Hindlimb muscle (tissue), 1 donor: ENCODE measurements at regions not wholly inside any gene's neighbourhood (a gene's known extent, or its start where the extent isn't known, plus 50 kb on each side); places are given as distances from the start of the nearest gene placed in this dataset.

ENCODE experiments used
- DNase-seq: peaks from one replicate; pipeline ENCODE4 v3.0.0-alpha.2; 2013

DNA sequence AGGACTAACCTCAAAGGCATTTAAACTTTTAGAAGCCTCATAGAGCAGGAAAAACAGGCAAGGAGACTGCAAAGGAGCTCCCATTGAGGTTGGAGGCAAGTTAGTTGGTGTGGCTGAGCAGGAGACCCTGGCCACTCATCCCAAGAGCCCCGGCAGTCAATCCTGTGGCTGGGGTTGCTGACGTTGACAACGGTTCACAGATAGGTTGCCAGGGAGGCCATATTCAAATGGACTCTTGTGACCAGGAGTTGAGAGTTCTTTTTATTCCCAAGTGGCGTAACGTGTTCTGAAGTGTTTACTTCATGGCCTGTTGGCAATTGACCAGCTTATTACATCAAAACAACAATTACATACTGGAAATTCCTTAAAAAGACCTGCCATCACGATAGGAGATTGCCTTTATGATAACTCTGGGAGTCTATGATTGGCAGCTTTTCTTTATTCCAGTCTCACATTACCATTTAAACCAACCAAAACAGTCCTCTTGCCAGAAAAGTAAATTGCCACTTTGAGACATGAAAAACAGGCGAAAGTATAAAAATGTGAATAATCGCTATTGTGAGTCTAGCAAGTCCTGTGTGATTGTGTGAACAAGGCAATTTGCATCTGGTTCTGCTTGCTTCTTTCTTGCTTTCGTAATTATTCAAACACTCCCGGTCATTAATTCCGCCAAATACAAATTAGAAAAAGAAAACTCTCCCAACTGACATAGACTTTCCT, 394.9 kb downstream of the MED10 start:
- no peak for DNase-seq

GRCh38 chr5:5981562-5981961, 396.8 kb downstream of the MED10 start:
- no peak for DNase-seq

- no peak for DNase-seq
Measured at GRCh38 chr5:5980538-5980895, 397.8 kb downstream of the MED10 start.

DNA sequence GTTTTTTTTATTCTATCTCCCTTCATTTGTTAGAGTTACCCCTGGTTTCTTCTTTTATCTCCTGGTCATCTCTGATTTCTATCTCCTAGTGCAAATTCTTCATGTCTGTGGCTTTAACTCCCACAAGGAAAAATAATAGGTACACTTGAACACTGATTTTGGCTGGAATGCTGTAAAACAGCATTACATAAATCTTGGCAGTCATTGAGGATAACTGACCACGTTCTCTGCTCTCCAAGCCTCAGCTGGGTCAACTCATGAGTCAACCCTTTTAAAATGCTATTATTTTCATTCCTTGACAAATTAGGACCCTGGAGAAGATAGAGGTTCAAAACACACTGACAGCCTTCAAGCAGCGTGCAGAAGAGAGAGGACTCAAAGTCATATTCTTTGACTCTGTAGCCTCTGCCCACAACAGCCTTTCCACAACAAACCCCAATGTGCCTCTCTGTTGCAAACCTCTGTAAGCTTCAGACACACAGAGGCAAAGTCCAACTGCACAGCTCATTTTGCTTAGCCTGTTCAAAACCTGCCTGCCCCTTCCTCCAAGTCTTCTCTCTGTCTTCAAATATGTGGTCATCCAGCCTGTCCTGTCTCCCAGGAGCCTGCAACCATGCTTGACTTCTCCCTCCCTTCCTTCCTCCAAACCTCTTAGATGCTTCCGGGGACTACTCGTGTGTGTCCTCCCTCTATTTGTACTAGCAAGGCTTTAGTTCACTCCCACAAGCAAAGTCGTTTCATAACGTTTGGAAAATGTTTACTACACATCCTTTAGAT, 398.4 kb downstream of the MED10 start:
- no peak for DNase-seq

- DNase-seq = no peak
Measured at GRCh38 chr5:5979377-5979760, 399.0 kb downstream of the MED10 start.

DNA sequence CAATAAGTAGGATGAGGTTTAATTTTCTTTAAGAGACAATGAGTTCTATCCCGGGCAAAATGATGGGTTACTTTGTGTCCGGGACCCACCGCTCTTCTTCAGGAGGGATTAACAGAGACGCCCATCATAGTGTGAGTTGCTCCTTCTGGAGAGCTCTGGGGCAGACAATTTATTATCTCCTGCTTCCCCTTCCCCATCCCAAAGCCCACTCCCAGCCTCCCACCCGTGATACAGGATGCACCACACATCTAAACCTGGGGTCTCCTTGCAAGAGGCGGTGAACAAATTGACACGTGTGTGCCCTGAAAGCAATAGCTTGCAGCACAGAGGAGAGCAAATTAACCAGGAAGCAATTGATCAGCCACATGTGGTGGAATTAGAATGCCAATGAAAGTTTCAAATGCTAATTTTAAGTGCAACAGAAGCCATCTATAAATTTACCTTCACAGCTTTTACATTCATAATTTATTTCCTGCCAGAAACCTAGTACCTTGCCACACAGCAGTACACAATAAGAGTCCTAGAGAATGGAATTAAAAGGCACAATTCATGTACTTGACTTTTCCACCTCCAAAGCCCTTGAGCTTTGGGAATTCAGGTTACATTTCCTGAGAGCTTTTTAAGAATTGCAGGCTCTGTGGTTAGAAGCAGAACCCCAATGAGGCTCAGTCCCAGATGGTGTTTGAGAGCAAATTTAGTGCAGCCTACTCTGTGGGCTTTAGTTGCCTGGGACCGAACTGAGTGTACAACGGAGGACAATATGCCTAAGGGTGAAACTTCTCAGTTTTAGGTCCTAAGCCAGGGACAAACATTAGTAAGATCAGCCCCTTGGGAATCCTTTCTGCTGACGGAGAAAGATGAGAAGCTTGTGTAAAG, 399.6 kb downstream of the MED10 start:
- no peak for DNase-seq

DNA sequence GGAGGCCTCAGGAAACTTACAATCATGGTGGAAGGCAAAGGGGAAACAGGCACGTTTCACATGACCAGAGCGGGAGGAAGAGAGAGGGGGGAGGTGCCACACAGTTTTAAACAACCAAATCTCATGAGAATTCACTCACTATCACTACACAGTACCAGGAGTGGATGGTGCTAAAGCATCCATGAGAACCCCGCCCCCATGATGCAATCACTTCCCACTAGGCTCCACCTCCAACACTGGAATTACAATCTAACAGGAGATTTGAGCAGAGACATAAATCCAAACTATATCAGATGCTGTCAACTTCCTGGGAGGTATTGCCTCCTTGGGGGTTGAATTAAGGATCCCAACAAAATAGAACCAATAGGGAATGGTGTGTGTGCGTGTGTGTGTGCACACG, 407.1 kb downstream of the MED10 start:
- DNase-seq = no peak

DNA sequence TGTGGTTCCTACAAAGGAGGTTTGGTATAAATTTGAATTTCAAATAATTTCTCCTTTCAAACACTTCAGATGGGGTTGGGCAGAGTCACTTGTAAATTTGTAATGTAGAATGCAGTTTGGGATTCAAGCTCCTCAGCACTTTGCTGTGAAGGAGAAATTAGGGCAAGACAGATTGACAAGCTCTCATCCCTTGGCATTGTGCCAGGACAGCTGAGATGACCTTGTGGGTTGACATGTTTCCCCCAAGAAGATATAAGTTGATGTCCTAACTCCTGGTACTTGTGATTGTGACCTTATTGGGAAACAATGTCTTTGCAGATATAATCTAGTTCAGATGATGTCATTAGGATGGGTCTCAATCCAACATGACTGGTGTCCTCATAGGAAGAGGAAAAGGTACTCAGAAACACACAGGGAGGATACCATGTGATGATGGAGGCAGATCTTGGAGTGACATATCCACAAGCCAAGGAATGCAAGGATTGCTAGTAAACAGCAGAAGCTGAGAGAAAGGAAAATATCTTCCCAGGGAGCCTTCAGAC, 408.3 kb downstream of the MED10 start:
- DNase-seq = no peak

DNA sequence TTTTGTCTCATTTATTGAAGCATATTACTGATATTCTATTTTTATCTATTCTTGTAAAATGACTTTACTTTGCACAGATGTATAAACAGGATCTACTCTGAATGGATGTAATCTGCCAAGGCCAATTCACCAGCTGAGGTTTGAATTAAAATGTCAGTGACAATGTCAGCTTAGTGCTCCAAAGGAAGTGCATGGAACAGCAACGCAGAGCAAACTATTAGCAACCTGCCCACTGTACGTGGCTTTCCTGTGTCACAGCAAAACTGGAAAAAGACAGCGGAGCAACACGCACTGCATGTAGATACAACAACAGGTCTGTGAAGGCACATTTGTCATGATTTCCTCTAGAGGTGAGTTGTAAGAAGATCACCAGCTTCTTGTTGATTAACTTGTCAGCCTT, 409.4 kb downstream of the MED10 start:
- no peak for DNase-seq

GRCh38 chr5:5967944-5968343, 410.4 kb downstream of the MED10 start:
- no peak for DNase-seq

DNA sequence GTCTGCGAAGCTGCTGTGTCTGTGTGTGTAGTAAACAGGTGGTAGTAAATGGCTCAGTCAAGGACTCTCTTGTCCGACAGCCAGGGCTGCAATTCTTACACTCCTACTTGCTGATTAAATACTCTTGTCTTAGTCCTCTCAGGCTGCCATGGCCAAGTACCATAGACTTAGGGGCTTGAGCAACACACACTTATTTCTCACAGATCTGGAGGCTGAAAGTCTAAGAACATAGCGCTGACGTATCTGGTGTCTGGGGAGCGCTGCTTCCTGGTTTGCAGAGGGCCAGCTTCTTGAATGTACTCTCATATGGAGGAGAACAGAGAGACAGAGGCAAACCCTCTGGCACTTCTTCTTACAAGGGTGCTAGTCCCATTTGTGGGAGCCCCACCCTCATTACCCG, 411.0 kb downstream of the MED10 start:
- no peak for DNase-seq

DNA sequence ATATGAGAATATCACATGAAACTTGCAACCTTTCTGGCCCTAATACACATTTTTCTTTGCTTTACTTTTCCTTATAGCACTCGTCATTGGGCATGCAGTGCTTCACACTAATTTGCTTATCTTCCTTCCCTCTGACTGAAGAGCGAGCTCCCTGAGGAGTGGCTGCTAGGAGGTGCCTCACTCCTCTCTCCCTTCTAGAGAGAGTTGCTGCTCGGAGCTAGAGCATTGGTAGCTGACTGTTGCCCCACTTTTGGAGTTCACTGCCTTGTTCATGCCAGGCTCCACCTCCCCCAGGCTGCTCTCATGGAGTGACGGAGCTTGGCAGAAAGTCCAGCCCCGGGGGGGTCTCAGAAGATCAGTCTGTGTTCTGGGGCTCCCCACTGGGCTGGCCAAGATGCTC, 413.2 kb downstream of the MED10 start:
- no peak for DNase-seq

DNA sequence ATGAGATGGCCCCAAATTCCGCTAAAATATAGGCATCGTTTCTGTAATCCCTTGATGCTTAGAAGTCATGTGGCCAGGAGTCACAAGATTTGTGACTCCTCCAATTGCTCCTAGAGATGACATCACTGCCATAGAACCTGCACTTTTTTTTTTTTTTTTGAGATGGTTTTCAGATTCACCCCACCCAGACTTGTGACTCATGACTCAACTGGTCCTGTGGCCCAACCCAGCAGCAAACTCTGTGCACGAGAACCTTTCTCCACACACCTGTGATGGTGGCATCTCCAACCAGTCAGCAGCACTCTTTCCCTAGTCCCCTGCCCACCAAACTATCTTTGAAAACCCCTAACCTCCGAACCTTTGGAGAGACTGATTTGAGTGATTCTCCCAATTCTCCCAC, 414.0 kb downstream of the MED10 start:
- no peak for DNase-seq

GRCh38 chr5:5957737-5958136, 420.6 kb downstream of the MED10 start:
- DNase-seq = no peak

- no peak for DNase-seq
Measured at GRCh38 chr5:5954275-5954598, 424.1 kb downstream of the MED10 start.

GRCh38 chr5:5953584-5954274, 424.6 kb downstream of the MED10 start:
- DNase-seq = no peak

- DNase-seq = no peak
Measured at GRCh38 chr5:5951953-5952352, 426.4 kb downstream of the MED10 start.

DNA sequence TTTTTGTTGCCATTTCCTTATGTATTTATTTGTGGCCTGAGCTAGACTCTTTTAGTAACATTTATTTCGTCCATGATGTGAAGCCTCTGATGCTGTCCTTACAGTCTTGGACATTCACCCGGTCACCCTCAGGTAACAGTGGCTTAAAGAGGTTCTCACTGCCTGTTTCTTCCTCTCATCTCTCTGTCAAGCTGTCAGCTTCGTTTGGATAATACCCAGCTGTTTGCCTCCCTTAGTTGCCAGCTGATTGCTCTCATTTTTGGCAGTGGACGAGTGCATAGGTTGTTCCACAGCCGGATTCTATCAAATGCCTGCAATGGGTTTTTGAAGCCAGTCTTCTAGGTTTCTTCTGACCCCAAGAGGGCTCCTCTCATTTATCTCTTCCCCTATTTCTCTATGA, 427.7 kb downstream of the MED10 start:
- DNase-seq = no peak

GRCh38 chr5:5941486-5941885, 436.9 kb downstream of the MED10 start:
- no peak for DNase-seq

DNA sequence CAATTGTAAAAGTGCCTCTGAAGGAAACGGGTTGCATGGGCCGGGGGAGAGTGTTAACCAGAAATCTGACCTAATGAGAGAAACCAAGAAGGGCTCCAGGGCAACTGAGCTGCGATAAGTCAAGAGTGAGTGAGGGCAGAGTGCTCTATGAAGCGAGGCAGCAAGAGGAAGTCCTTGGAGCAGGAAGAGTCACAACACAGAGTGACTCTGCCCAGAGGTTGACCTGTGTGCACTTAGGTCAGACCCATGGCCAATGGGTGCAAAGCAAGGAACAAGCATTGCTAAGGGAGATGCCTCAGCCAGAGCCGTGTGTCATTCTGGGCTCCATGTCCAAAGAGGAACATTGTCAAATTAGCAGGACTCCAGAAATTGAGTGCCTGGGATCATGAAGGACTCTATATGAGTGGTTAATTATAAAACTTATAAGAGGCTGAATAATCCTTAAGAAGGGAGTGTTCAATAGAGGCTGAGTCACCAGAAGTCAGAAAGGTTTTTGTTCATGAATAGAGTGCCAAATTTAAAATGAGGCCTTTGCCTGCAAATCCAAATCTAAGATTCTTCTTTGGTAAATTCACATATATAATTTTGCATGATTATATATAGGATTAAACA, 438.5 kb downstream of the MED10 start:
- no peak for DNase-seq

DNA sequence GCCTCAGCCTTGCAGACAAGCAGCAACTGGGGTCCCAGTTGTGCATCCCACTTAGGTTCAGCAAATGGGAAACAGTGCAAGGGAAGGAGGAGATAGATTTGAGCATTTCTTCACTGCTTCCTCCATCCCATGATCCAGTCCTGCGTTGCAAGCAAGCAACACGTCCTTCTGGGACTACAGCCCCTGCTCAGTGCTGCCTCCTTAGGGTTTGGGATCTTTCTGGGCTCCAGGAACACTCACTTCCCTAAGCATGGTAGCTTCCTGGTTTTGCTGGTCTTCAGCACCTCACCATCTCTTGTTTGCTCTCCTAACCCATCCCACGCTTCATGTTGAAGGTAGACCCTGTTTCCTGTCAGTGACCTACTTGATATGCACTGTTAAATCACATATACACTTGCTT, 444.7 kb downstream of the MED10 start:
- no peak for DNase-seq

DNA sequence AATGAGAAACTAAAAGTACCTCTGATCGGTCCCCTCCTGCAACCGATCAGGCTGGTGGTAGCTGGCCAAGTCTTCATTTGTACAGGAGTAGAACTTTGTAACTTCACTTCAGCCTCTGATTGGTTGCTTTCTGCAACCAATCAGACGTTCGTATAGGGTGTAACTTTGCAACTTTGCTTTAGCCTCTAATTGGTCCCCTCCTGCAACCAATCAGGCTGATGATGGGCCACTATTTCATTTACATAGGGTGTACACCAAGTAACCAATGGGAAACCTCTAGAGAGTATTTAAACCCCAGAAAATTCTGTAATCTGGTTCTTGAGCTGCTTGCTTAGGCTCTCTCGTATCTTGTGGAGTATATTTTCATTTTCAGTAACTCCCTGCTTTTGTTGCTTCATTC, 445.5 kb downstream of the MED10 start:
- no peak for DNase-seq
